GM21447 (cell line): ENCODE measurements at regions not wholly inside any gene's neighbourhood (a gene's known extent, or its start where the extent isn't known, plus 50 kb on each side); places are given as distances from the start of the nearest gene placed in this dataset.

Source experiments
- ATAC-seq: cut with Tn5 transposase; IDR thresholded peaks from one replicate; pipeline ENCODE4 v1.9.1; 2021; ENCODE audit not compliant: unreplicated experiment

DNA sequence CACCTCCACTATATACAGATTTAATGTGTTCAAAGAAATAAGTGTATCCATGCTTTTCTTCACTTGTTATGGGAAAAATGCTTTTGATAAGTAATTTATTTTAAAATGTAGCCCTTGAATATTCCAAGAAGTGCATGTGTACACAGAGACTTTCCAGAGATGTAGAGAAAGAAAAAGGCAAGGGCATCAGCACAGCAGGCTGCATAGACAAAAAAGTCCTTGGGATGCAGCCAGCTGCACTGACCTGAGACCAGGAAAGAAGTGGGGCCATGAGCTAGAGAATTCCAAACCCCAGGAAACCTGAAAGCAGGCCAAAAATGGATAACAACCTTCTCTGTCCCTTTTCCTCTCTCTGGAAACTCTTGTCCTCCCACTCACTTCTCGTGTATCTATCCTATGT lies 51.6 kb upstream of the PRDM8 start:
- ATAC-seq = no peak

DNA sequence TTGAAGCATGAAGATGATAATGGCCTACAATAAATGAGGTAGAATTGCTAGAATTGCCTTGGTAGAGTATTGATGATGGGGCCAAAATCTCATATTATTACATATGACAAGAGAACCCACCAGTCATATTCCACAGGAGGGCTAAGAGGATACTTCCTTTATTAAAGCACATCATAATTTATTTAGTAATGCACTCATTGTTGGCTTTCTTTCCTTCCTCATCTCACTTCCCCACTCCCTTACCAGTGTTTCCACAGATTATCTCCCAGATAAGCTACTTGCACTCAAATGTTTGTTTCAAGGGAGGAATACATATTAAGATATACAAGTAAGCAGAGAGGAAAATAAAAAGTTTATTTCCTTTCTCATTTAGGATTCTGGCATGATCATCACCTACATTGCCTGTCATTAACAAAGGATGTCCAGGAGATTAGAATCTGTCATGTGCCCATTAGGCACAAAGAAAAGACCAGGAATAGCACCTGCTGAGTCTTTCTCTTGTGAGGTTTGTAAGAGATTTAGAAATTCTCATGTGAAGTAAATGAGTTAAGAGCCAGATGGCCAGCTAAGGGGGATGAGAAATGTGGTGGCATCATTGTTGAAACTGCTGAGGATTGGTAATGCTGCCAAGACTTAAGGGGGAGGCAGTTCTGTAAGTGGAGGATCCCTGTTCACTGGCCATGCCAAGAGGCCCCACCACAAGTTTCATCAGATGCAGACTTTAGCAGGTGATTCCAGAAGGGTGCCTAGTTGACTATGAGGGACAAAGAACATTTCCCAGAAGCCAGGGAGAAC lies 52.4 kb upstream of the PRDM8 start:
- no peak for ATAC-seq

DNA sequence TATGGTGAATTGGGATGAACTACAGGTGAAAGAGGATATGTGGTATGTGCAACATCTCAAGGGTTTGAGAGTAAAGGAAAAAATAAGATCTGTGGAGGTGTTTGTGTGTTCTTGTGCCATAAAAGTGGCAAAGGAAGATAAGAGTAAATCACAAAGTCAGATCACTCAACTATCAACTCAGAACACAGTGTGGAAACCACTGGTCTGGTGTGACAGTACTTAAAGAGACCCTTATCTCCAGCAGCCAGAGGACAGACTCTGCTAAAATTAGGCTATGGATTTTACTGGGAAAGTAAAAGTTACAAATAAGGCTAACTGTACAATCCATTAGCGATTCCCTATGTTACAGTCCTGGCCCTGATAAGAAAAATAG lies 54.0 kb upstream of the PRDM8 start:
- no peak for ATAC-seq

GRCh38 chr4:80142394-80143306 lies 54.7 kb upstream of the PRDM8 start:
- no peak for ATAC-seq

- ATAC-seq = no peak
These were observed 55.8 kb upstream of the PRDM8 start for GRCh38 chr4:80141543-80141942.

DNA sequence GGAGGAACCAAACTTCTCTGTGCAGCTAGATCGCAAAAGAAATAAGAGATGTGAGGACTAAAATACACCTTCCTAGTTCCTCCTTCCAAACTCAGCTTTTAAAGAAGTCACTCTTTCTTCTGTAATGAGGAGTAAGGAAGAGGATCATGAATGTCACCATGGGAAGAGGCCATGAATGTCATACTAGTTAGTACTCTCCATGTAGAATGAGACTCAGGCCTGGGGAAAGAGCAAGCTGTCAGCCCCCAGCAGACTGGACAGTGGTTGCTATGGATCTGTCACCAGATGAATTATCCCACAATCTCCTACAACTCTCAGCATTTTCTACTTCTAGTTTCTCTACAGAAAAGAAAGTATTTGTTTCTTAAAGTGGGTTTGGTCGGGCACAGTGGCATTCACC lies 57.1 kb upstream of the PRDM8 start:
- no peak for ATAC-seq

- ATAC-seq = no peak
These were observed 57.6 kb upstream of the PRDM8 start for GRCh38 chr4:80139671-80140070.

DNA sequence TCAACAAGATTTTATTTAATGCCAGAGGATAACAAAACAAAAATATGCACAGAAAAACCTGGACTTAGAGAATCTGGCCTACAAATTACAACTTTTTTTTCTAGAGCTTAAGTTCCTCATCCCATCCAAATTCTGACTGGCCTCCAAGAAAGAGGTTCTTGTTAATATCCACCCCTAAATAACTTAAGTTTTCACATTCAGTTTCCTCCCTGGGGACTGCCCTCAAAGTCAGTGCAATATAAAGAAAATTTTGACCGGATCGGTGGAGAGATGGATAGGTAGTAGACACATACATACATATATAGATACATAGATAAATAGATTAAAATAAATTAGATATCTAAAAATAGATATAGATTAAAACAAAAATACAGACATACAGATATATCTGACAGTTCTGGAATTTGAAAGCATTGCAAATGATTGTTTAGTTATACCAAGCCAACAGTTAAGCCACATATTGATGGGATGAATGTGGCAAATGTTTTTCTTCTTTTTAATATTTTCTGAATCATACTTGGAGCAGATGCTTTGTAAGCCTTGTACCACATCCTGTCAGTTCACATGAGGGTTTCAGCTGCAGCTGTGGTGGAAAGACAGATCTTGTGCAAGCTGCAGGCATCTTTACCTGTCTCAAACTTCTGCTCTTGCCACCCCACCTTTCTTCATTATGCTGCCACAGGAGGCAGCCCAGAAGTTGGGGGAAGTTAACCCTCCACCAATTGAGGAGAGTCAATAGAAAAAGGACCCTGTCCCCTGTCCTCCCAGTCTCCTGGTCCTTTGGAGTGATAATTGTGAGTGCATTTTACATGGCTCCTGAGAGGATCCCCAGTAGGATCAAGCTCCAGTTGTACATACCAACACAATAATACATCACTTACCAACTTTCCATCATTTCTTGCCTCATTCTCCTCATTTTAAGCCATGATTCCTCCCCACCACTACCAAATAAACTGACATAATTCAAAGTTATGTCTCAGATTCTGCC lies 58.5 kb upstream of the PRDM8 start:
- peak; percentile 97 for ATAC-seq

- ATAC-seq = no peak
These were observed 59.7 kb upstream of the PRDM8 start for GRCh38 chr4:80137631-80138030.

- ATAC-seq = no peak
These were observed 61.0 kb upstream of the PRDM8 start for GRCh38 chr4:80136270-80136669.

DNA sequence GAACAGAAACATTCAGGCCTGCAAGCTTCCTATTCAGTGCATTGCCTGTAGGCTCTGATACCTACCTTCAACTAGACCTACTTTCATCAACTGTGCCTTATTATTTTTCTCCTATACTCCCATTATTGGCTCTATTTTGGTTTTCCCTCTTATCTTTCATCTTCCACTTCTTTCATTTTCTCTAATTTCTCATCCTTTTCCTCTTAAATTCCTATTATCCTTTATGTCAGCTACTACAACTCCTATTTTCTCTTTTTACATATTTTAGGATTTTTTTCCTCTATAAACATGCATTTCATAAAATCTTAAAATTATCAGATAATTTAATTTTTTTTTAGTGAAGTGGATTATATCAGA lies 61.6 kb upstream of the PRDM8 start:
- no peak for ATAC-seq

DNA sequence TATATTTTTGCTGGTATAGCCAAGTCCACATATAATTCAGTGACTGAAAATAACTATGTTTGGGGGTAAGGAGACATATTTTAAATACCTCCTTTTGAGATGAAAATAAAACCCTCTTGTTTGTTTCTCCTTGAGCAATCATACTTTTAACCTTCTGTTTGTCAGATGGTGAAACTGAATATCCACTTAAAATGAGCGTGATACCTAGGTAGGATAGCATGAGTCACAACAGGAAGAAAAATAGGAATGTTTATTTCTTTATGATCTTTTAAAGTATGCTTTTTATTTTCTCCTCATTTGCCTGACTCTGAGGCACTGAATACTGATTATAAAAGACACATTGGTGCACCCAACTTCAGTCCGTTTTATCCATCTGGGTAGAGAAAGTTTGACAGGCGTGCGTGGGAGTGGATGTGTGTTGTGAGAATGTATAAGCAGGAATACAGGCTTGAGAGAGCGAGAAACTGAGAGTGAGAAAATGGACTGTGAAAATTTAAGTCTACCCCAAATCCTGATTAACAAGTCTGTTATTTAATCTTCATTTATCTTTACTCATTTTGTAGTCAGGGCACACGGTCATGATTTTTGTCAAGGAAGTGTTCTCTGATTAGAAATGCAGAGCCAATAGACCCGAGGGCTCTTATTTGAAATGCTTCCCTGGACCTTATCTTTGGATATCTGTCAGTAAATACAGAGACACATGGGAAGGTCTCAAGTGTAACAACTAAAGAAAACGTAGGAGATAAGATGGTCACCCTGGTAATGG lies 62.1 kb upstream of the ANTXR2 start:
- no peak for ATAC-seq

DNA sequence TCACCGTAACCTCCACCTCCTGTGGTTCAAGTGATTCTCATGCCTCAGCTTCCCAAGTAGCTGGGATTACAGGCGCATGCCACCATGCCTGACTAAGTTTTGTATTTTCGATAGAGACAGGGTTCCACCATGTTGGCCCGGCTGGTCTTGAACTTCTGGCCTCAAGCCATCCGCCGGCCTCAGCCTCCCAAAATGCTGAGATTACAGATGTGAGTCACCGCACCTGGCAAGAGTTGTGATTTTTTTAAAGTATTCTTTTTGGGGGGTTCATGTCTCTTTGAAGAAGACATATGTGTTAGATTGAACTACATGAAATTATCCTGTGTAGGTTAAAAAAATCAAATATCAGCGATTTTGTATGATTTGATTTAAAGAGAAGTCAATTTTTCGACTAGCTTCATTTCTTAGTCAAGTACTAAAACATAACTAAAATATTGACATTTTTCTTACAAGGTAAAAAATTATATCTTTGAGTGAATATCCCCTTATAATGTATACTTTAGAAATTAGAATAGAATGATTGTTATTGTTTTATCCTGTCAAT lies 60.3 kb upstream of the ANTXR2 start:
- ATAC-seq = no peak

GRCh38 chr4:80129785-80130184 lies 56.8 kb upstream of the ANTXR2 start:
- ATAC-seq = no peak

DNA sequence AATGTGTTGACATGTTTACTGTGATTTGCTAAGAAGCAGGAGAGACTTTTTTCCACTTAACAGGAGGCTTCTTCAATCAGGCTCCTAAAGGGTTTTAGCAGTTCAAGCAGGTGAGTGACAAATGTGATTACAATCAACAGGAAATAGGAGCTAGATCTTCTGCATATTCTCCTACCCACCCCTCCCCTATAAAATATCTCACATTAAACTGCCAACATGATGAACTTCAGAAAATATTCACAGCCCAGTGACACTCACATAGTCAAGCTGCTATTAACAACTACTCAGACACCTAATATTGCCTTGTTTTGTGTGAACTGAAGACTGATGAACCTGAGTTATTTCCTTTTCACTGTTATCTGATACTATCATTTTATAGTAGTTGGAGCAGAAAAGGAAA lies 55.9 kb upstream of the ANTXR2 start:
- ATAC-seq = no peak

DNA sequence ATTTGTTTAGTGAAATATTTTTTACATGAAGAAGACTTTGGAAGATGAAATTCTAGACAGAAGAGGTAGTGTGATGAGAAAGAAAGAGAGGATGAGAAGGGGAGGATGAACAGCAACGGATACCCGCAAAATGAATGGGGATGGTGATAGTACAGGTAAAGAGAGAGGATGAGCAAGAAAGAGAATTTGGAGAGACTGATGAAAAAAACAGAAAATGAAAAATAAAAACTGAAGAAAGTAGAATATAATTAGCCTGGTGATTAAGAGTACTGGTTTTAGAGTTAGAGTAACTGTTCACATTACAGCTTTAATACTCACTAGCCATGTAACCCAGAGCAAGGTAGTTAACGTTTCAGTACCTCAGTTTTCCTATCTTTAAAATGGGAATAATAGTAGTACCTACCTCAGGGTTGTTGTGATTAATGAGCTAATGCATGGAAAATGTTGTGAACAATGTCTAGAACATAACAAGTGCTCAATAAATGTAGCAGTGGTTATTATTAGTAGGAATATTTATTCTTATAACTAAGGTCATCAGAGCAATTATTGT lies 54.9 kb upstream of the ANTXR2 start:
- no peak for ATAC-seq

GRCh38 chr4:80126435-80126834 lies 53.4 kb upstream of the ANTXR2 start:
- ATAC-seq = no peak

GRCh38 chr4:80125252-80126177 lies 52.5 kb upstream of the ANTXR2 start:
- ATAC-seq = peak; percentile 53
